ENCODE measurements at regions not wholly inside any gene's neighbourhood (a gene's known extent, or its start where the extent isn't known, plus 50 kb on each side); places are given as distances from the start of the nearest gene placed in this dataset.
"Not testable (repeated sequence)": the region's sequence is repeated elsewhere in the genome, so short reads cannot be mapped to it uniquely, and the experiment has no call there.

- Mint-ChIP-seq H3K27ac (no peak overlapping the region), H3K4me1 (no peaks in the 10 kb centered on the region), H3K27me3 (peaks cover 2% of the 10 kb centered on the region), H3K36me3 (ENCODE audit: low read depth) (no peaks in the 10 kb centered on the region), H3K9me3 (no peaks in the 10 kb centered on the region), H3K4me3 (no peak overlapping the region)
- intact Hi-C loops (cut with micrococcal nuclease): no loop called here
- DNase-seq: no peak
Observed at GRCh38 chr3:110859993-110860392, 211.6 kb upstream of the NECTIN3 start.

DNA sequence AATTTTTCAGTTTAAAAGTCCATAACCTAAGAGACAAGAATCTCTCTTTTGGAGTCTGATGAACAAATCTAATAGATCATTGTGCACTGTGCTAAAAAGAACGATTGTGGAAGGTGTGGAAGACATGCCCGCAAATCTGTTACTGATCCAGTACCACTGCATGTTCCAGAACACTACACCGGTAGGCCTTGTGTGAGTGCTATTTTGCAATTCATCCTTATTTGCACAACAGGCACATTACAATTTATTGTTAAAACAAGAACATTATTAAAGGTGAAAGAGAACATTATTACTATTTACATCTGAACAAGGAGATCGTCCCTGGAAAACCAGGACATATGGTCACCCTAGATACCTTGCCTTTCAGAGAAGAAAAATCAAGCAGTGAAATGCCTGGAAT lies 205.7 kb upstream of the NECTIN3 start:
- H3K9me3 Mint-ChIP-seq: no peaks in the 10 kb centered on the region
- no peaks in the 10 kb centered on the region for H3K4me1 Mint-ChIP-seq
- intact Hi-C loops (cut with micrococcal nuclease): no loop called here
- H3K27me3 Mint-ChIP-seq: peaks cover 5% of the 10 kb centered on the region
- no peak overlapping the region for H3K27ac Mint-ChIP-seq
- DNase-seq: no peak
- no peaks in the 10 kb centered on the region for H3K36me3 Mint-ChIP-seq (ENCODE audit: low read depth)
- H3K4me3 Mint-ChIP-seq: no peak overlapping the region

GRCh38 chr3:110868106-110868505 lies 203.5 kb upstream of the NECTIN3 start:
- Mint-ChIP-seq H3K36me3 (ENCODE audit: low read depth) (no peaks in the 10 kb centered on the region), H3K27me3 (peaks cover 3% of the 10 kb centered on the region), H3K9me3 (no peaks in the 10 kb centered on the region), H3K27ac (no peak overlapping the region), H3K4me3 (no peak overlapping the region), H3K4me1 (no peaks in the 10 kb centered on the region)
- DNase-seq: no peak
- intact Hi-C loops (cut with micrococcal nuclease): no loop called here

- no peak for DNase-seq
- Mint-ChIP-seq H3K27ac (no peak overlapping the region), H3K27me3 (peaks cover 3% of the 10 kb centered on the region), H3K4me3 (no peak overlapping the region), H3K9me3 (no peaks in the 10 kb centered on the region), H3K4me1 (no peaks in the 10 kb centered on the region), H3K36me3 (ENCODE audit: low read depth) (no peaks in the 10 kb centered on the region)
- intact Hi-C loops (cut with micrococcal nuclease): no loop called here
Observed at GRCh38 chr3:110869736-110870135, 201.9 kb upstream of the NECTIN3 start.

GRCh38 chr3:110871869-110872268 lies 199.7 kb upstream of the NECTIN3 start:
- intact Hi-C loops (cut with micrococcal nuclease): no loop called here

DNA sequence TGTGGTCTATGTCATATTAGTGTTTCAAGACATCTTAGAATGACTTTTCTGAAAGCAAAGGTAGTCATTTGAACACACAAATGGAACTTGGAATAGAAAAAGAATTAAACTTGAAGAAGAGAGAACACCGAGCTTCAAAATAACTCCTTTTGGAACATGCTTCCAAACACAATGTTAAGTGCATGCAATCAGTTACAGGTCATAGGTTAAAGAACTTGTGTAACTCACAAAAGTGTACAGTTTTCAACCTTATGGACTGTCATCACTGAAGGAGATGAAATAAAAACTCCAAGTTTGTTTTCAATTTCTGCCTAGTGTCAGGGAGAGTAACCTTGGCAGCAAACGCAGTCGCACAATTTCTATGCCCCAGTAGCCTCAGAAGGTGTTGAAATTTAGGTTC lies 192.9 kb upstream of the NECTIN3 start:
- Mint-ChIP-seq H3K4me1 (no peaks in the 10 kb centered on the region), H3K27me3 (no peaks in the 10 kb centered on the region), H3K9me3 (no peaks in the 10 kb centered on the region), H3K4me3 (no peak overlapping the region), H3K27ac (no peak overlapping the region), H3K36me3 (ENCODE audit: low read depth) (no peaks in the 10 kb centered on the region)
- intact Hi-C loops (cut with micrococcal nuclease): no loop called here
- no peak for DNase-seq

More at GRCh38 chr3:110871869-110872268, 199.7 kb upstream of the NECTIN3 start:
- H3K36me3 Mint-ChIP-seq (ENCODE audit: low read depth): no peaks in the 10 kb centered on the region
- DNase-seq: no peak
- H3K27me3 Mint-ChIP-seq: peaks cover 3% of the 10 kb centered on the region
- no peak overlapping the region for H3K27ac Mint-ChIP-seq
- H3K4me3 Mint-ChIP-seq: no peak overlapping the region
- H3K4me1 Mint-ChIP-seq: no peaks in the 10 kb centered on the region
- H3K9me3 Mint-ChIP-seq: no peaks in the 10 kb centered on the region

DNA sequence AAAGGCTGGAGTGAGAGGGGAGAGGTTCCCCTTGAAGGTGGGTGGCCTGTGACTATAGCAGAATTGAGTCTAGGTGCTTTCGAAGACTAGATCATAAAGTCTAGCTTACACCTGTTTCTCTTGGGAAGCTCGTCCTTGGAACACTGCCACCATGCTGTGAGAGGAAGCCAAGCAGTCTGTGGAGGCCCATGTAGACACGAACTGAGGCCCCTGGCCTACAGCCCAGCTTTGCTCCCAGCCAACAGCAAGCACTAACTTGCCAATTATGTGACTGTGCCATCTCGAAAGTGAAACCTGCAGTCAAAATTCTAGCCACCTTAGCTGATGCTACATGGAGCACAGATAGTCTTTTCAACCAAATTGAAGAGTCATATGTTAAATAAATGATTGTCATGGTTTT lies 190.5 kb upstream of the NECTIN3 start:
- H3K36me3 Mint-ChIP-seq (ENCODE audit: low read depth): no peaks in the 10 kb centered on the region
- intact Hi-C loops (cut with micrococcal nuclease): no loop called here
- DNase-seq: no peak
- no peak overlapping the region for H3K27ac Mint-ChIP-seq
- H3K4me1 Mint-ChIP-seq: no peaks in the 10 kb centered on the region
- H3K9me3 Mint-ChIP-seq: no peaks in the 10 kb centered on the region
- H3K4me3 Mint-ChIP-seq: no peak overlapping the region
- H3K27me3 Mint-ChIP-seq: no peaks in the 10 kb centered on the region

DNA sequence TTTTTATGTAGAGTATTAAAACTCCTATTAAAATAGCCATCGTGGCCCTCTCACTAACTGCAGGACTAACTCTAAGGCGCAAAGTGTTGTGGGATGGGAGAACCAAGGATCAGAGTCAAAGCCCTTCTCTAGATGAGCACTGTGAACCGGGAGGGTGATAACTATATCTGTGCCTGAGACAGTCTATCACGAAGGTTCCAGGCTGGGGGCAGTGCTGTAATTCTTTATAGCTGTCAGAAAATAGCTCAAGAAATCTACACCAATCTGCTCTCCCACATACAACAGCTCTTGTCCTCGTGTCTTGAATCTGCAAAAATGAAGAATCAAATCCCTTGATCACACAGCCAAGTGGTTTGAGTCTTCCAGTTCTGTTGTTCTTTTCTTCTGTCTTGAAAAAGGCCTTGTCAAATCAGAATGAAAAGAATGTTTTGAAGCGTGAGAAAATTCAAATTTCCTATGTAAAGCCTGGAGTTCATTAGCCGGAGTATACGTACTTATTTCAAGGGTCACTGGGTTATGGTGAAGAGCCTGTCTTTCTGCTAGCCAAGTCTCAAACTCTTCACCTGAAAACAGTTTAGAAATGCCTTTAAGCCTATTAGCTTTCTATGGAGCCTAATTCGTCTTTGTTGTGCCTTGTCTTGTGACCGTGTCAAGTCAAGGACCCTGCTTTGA lies 185.3 kb upstream of the NECTIN3 start:
- intact Hi-C loops (cut with micrococcal nuclease): no loop called here
- Mint-ChIP-seq H3K27me3 (no peaks in the 10 kb centered on the region), H3K4me1 (no peaks in the 10 kb centered on the region), H3K9me3 (no peaks in the 10 kb centered on the region), H3K27ac (no peak overlapping the region), H3K4me3 (no peak overlapping the region), H3K36me3 (ENCODE audit: low read depth) (no peaks in the 10 kb centered on the region)
- no peak for DNase-seq

- H3K9me3 Mint-ChIP-seq: no peaks in the 10 kb centered on the region
- H3K4me1 Mint-ChIP-seq: no peaks in the 10 kb centered on the region
- H3K27ac Mint-ChIP-seq: no peak overlapping the region
- no peaks in the 10 kb centered on the region for H3K27me3 Mint-ChIP-seq
- no peaks in the 10 kb centered on the region for H3K36me3 Mint-ChIP-seq (ENCODE audit: low read depth)
- intact Hi-C loops (cut with micrococcal nuclease): no loop called here
- H3K4me3 Mint-ChIP-seq: no peak overlapping the region
- DNase-seq: no peak
Observed at GRCh38 chr3:110887176-110887575, 184.4 kb upstream of the NECTIN3 start.

DNA sequence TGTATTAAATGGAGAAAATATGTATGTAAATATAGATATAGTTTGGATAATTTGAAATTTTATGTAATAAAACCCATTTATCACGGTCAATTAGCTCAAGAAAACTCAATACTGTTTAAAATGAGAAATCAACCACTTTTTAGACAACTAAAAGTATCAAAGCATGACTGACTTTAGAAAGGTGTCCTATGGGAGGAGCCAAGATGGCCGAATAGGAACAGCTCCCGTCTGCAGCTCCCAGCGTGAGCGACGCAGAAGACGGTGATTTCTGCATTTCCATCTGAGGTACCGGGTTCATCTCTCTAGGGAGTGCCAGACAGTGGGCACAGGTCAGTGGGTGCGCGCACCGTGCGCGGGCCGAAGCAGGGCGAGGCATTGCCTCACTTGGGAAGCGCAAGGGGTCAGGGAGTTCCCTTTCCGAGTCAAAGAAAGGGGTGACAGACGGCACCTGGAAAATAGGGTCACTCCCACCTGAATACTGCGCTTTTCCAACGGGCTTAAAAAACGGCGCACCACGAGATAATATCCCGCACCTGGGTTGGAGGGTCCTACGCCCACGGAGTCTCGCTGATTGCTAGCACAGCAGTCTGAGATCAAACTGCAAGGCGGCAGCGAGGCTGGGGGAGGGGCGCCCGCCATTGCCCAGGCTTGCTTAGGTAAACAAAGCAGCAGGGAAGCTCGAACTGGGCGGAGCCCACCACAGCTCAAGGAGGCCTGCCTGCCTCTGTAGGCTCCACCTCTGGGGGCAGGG lies 182.8 kb upstream of the NECTIN3 start:
- H3K9me3 Mint-ChIP-seq; H3K27me3 Mint-ChIP-seq; H3K36me3 Mint-ChIP-seq (ENCODE audit: low read depth); H3K4me1 Mint-ChIP-seq; DNase-seq; H3K4me3 Mint-ChIP-seq; H3K27ac Mint-ChIP-seq; intact Hi-C loops (cut with micrococcal nuclease): not testable (repeated sequence)

- H3K9me3 Mint-ChIP-seq; H3K4me3 Mint-ChIP-seq; H3K27me3 Mint-ChIP-seq; H3K4me1 Mint-ChIP-seq; DNase-seq; H3K36me3 Mint-ChIP-seq (ENCODE audit: low read depth); intact Hi-C loops (cut with micrococcal nuclease); H3K27ac Mint-ChIP-seq: not testable (repeated sequence)
Observed at GRCh38 chr3:110889376-110889699, 182.3 kb upstream of the NECTIN3 start.

- Mint-ChIP-seq H3K27ac (no peak overlapping the region), H3K36me3 (ENCODE audit: low read depth) (no peaks in the 10 kb centered on the region), H3K9me3 (no peaks in the 10 kb centered on the region), H3K4me1 (no peaks in the 10 kb centered on the region), H3K27me3 (peaks cover 3% of the 10 kb centered on the region), H3K4me3 (no peak overlapping the region)
- DNase-seq: no peak
- intact Hi-C loops (cut with micrococcal nuclease): no loop called here
Observed at GRCh38 chr3:110894574-110894973, 177.0 kb upstream of the NECTIN3 start.

GRCh38 chr3:110895054-110895453 lies 176.6 kb upstream of the NECTIN3 start:
- Mint-ChIP-seq H3K27ac (no peak overlapping the region), H3K27me3 (peaks cover 3% of the 10 kb centered on the region), H3K36me3 (ENCODE audit: low read depth) (no peaks in the 10 kb centered on the region), H3K4me1 (no peaks in the 10 kb centered on the region), H3K4me3 (no peak overlapping the region), H3K9me3 (no peaks in the 10 kb centered on the region)
- no peak for DNase-seq
- intact Hi-C loops (cut with micrococcal nuclease): no loop called here

- intact Hi-C loops (cut with micrococcal nuclease): no loop called here
- Mint-ChIP-seq H3K27me3 (peaks cover 3% of the 10 kb centered on the region), H3K36me3 (ENCODE audit: low read depth) (no peaks in the 10 kb centered on the region), H3K4me1 (no peaks in the 10 kb centered on the region), H3K27ac (no peak overlapping the region), H3K9me3 (no peaks in the 10 kb centered on the region), H3K4me3 (no peak overlapping the region)
- DNase-seq: no peak
Observed at GRCh38 chr3:110897046-110897445, 174.6 kb upstream of the NECTIN3 start.

GRCh38 chr3:110900576-110900975 lies 171.0 kb upstream of the NECTIN3 start:
- H3K4me3 Mint-ChIP-seq: no peak overlapping the region
- no peaks in the 10 kb centered on the region for H3K4me1 Mint-ChIP-seq
- no peaks in the 10 kb centered on the region for H3K36me3 Mint-ChIP-seq (ENCODE audit: low read depth)
- intact Hi-C loops (cut with micrococcal nuclease): no loop called here
- no peaks in the 10 kb centered on the region for H3K9me3 Mint-ChIP-seq
- no peak overlapping the region for H3K27ac Mint-ChIP-seq
- no peak for DNase-seq
- peaks cover 5% of the 10 kb centered on the region for H3K27me3 Mint-ChIP-seq
